HG02588 (cell line): ENCODE measurements at regions not wholly inside any gene's neighbourhood (a gene's known extent, or its start where the extent isn't known, plus 50 kb on each side); places are given as distances from the start of the nearest gene placed in this dataset.
"Not testable (repeated sequence)": the region's sequence is repeated elsewhere in the genome, so short reads cannot be mapped to it uniquely, and the experiment has no call there.

Experiments used
- ATAC-seq: cut with Tn5 transposase; IDR thresholded peaks from one replicate; pipeline ENCODE4 v1.9.1; 2021; ENCODE audit warnings: mild to moderate bottlenecking, moderate library complexity; ENCODE audit not compliant: unreplicated experiment

DNA sequence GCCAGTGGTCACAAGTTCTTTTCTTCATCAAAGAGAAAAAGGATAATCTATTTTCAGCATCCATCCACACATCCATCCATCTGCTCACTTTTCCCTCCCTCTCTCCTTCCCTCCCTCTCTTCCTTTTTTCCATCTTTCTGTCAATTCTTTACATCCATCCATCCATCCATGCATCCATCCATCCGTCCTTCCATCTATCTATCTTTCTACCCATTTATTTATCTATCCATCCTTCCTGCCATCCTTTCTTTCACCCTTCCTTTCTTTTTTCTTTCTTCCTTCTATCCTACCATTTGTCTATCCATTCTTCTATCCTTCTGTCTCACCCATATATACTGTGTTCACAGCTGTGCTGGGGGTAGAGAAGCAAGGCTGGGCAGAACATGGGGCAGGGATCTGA, 212.4 kb upstream of the GALNT2 start:
- ATAC-seq: no peak

GRCh38 chr1:229856009-229856650, 210.9 kb upstream of the GALNT2 start:
- ATAC-seq: peak; percentile 97

- no peak for ATAC-seq
Measured at GRCh38 chr1:229857585-229857984, 209.5 kb upstream of the GALNT2 start.

DNA sequence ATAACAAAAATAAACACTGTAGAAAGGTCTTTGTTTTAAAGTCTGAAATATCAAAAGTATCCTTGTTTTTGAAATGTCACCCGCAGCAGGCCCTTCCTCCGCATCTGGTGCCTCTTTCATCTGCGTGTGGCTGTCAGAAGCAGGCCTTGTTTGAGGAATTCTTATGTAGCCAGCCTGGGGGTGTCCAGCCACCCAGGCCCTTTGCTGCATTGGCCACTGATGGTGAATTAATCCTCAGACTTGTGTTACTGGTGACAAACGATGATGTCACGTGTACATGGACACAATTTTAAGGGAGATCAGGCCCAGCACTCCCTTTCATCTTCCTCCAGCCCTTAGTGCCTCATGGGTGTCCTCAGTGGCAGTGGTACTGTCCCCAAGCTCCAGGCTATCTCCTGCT, 208.0 kb upstream of the GALNT2 start:
- no peak for ATAC-seq

DNA sequence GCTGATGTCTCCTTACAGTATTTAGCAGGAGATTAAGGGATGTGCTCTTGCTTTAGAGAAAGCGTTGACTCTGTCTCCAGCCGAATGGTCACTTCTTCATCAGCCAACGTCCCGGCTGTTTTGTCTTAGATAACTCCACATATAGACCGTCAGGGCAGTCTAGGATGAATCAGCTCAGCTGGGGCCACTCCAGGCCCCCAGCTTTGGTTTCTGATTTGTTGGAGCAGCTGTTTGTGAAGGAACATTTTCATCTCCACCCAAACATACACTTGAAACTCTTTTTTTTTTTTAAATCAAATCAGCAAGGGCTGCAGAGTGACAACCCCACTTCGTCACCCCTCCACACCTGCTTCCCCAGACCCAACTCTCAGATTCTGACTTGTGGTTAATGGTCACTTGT, 206.1 kb upstream of the GALNT2 start:
- no peak for ATAC-seq

GRCh38 chr1:229862017-229862774, 204.8 kb upstream of the GALNT2 start:
- no peak for ATAC-seq

GRCh38 chr1:229863651-229864545, 203.1 kb upstream of the GALNT2 start:
- no peak for ATAC-seq

DNA sequence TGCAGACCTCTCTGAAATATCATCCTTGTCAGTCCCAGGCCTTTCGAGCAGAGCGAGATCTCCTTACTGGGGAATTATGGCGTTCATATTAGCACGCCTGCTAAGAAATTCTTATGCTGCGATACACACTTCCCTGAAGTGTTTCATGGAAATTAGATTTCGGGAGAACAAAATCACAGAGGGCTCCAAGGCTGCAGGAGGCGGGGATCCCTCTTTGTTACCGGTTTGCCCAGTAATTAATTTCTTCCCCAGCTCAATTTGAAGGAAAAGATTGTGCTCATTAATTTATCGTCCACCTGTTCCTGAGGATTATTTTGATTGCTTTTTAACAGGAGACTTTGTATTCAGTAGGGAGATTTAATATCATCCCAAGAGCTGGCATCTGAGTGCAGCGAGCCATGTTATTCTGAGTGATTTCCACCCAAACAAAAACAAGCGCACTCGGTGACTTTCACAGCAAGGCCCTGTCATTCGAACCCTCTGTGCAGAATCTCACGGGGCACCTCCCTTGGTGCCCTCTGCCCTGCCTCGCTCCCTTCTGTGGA, 202.3 kb upstream of the GALNT2 start:
- ATAC-seq: no peak

DNA sequence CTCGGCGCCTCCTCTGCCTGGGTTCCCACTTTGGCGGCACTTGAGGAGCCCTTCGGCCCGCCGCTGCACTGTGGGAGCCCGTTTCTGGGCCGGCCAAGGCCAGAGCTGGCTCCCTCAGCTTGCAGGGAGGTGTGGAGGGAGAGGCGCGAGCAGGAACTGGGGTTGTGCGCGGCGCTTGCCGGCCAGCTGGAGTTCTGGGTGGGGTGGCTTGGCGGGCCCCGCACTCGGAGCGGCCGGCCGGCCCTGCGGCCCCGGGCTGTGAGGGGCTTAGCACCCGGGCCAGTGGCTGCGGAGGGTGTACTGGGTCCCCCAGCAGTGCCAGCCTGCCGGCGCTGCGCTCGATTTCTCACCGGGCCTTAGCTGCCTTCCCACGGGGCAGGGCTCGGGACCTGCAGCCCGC, 201.7 kb upstream of the GALNT2 start:
- ATAC-seq: not testable (repeated sequence)

DNA sequence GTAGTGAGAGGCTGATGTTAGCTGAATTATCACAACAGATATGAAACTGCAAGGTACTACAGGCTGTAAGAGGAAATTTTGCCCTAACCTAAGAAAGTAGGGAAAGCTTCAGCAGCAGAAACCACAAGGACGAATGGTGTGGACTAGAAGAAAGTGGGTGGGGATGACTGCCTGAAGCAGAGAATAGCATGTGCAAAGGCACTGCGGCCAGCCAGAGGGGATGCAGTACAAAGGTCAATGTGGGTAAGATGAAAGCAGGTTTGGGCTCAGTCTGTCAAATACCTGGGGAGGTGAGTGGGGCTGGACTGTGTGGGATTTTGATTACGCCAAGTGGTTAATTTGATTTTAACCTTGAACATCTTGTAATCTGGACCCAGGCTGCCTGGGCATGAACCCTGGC, 199.3 kb upstream of the GALNT2 start:
- no peak for ATAC-seq

GRCh38 chr1:229869240-229869639, 197.8 kb upstream of the GALNT2 start:
- ATAC-seq: no peak

DNA sequence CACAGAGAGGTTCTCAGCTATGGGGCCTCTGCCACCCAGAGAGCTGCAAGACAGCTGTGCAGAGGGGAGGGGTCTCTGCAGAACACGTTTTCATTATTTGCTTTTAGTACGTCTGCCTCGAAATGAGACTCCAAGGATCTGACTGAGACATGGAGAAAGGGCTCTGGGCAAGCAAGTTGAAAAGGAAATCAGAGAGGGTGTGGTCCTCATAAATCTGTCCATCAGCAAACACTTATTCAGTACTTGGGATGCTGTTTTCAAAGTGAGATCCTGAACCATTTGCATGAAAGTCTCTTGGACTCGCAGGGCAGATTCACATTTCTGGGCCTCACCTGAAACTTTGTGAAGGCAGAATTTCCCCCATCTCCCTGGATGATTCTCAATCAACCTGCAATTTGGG, 197.4 kb upstream of the GALNT2 start:
- ATAC-seq: no peak

- ATAC-seq: no peak
Measured at GRCh38 chr1:229870381-229870780, 196.7 kb upstream of the GALNT2 start.

DNA sequence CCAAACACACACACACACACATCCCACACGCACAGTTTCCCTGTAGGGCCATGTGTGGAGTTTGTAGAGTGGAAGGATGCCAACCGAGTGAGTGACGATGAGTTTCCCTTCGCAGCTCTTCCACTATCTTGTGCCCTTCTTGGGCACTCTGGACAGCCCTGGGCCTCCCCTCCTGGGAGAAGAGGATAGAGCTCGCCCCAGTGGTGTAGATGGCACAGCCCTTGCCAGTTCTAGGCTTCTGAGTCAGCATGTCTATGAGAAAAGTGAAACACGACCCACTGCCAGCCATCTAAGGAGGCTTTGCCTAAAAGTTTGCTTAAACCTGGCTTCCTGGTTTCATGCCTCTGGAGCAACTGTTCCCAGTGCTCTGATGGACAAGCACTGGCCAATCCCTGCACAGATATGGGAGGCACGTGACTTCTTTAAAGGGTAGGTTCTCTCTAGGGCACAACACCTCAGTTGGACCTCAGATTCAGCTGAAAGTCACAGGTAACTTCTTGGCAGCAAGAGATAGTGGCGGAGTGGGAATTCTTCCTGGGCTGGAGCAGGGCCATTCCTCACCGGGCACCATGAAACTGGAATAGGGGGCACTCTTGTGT, 195.9 kb upstream of the GALNT2 start:
- ATAC-seq: no peak

GRCh38 chr1:229874136-229874535, 192.9 kb upstream of the GALNT2 start:
- ATAC-seq: no peak

GRCh38 chr1:229874609-229875008, 192.4 kb upstream of the GALNT2 start:
- no peak for ATAC-seq

DNA sequence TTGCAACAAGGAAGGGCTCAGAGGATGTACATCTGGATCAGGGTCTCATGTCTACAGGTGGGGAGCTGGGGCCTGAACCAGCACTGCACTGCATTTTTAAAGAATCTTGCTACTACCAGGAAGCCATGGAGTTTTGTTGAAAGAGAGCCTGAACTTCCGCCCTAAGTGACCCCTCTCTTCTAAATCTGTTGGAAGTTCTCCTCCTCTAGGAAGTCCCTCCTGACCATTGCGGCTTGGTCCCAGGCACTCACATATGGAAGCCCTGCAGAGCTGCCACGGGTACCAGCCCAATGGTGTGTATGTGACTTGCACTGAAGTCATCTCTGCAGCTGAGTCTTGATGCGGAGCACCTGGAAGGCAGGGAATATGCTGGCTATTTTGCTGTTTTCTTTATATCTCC, 192.0 kb upstream of the GALNT2 start:
- no peak for ATAC-seq

GRCh38 chr1:229879746-229880145, 187.3 kb upstream of the GALNT2 start:
- no peak for ATAC-seq

DNA sequence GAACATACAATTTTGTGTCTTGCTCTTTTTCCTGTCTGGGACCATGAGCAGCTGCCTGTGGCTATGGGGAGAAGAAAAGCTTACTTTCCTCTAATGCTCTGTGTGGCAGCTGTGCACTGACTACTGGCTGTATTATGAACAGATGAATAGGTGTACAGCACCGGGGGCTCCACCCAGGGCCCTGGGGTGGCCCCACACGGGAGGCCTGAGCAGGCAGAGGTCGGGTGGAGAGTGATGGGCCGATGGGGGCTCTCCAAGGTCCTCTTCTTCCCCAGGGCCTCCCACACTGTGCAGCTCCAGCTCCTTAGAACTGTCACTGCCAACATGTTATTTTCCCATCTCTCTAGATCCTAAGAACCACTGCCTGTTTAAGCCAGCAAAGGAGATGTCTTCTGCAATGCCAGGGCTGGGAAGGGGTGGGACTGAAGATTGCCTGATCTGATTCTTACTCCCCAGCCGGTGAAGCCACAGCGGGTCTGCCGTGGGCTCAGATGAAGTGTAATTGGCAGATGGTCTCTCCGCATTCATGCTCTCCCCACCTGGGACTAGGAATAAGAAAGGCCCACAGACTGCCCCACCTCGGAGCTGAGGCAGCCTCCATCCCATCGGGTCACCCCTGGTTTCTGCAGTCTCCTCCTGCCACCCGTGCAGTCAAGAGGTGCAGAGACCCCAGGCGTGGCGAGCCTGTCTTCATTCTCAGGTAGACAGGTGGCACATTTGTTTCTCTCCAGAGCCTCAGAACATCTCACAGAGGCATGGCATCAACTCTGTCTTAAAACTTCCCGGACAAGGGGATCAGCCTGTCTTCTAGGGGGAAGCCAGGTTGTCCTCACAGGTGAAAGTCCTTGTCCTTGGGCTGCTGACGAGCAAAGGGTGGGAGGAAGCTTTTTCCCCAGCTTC, 186.5 kb upstream of the GALNT2 start:
- no peak for ATAC-seq

GRCh38 chr1:229882621-229883020, 184.4 kb upstream of the GALNT2 start:
- ATAC-seq: no peak
